ENCODE measurements at regions not wholly inside any gene's neighbourhood (a gene's known extent, or its start where the extent isn't known, plus 50 kb on each side); places are given as distances from the start of the nearest gene placed in this dataset.

DNA sequence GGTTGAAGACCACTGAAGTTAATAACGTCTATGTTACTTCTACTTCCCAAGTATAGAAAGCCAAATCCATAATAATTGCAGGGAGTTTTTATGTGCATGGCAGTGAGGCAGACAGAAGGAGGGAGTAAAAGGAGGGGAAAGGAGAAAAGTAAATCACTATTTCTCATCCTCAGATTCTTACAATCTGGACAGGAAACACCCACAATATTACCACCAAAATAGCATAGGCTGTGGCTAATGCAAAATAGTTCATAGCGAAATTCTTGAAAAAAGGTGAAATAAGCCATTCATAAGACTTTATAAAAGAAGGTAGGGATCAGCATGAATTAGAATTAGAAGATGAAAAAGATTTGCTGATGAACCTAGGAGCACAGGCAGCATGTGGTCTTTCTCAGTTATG, 128.1 kb downstream of the KCNJ2 start:
- TF ChIP-seq CTCF (IDR thresholded peaks at IDR 0.05), result no peak
- no peak for TF ChIP-seq POLR2A (IDR thresholded peaks at IDR 0.05)

Data from vagina (tissue), 2 donors.